Fibroblast of skin of right biceps (primary cell): ENCODE measurements at regions not wholly inside any gene's neighbourhood (a gene's known extent, or its start where the extent isn't known, plus 50 kb on each side); places are given as distances from the start of the nearest gene placed in this dataset.

Experiments used
- DNase-seq: peaks from one replicate; pipeline ENCODE4 v3.0.0-alpha.2; 2013

DNA sequence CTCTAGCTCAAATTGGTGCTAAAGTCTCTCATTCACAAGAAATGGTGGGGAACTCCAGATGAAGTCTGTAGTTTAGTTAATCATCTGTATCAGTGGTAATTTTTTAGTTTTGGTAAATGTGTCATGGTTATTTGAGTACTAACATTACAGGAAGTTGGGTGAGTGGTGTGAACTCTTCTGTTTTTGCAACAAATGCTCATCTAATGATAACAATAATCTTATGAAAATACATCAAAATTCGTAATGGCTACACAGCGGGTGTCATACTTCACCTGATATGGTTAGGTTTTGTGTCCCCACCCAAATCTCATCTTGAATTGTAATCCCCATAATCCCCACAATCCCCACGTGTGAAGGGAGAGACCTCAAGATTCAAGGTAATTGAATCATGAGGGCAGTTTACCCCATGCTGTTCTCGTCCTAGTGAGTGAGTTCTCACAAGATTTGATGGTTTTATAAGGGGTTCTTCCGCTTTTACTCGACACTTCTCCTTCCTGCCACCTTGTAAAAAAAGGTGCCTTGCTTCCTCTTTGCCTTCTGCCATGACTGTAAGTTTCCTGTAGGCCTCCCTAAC, 209.3 kb upstream of the FOXN3 start:
- no peak for DNase-seq

- no peak for DNase-seq
These were observed 208.7 kb upstream of the FOXN3 start for GRCh38 chr14:89625731-89626232.

GRCh38 chr14:89625244-89625713, 208.2 kb upstream of the FOXN3 start:
- no peak for DNase-seq

DNA sequence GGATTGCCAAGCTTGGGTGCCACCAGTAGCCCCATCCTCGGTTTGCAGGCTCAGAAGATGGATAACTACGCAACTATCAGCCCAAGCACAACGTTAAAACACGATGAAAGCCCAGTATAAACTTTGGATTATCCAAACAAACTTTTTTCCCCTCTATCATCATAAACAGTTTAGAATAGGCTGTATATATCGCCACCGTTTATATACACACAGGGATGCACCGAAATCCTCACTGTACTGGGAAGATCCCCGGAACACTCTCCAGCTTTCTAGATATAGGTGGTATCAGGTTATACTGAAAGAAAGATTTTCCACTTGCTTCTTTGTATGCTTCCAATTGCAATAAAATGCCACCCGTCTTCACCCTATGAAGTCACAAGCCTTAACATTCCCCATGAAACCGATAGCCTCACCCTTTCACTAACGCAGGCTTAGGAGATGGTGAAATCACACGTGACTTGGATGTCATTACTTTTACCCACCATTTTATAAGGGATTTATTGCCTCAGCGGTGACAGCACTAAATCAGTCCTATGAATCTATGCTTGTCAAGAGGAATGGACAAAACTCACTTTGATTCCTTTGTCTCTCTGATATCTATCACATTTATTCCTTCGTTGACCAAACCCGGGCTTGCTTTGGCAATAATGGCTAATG, 207.6 kb upstream of the FOXN3 start:
- DNase-seq: no peak

- no peak for DNase-seq
These were observed 205.0 kb upstream of the FOXN3 start for GRCh38 chr14:89621791-89622638.

DNA sequence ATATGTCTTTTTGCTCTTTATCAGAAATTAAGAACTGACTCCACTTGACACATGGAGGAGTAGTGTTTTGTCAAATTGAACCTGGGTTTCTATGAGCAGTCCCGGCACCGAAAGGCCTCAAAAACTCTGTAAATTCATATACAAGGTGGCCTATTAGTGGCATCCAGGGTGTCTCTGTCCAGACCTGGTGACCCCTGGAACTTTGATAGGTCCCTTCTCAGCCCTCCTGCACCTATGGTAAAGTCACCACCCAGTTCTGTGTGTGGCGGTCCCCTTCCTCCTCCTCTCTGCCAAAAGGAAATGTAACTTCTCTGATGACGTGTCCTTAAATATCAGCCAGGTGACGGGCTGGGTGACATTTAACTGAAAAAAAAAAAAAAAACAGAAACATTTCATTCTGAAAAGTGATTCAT, 204.0 kb upstream of the FOXN3 start:
- no peak for DNase-seq

DNA sequence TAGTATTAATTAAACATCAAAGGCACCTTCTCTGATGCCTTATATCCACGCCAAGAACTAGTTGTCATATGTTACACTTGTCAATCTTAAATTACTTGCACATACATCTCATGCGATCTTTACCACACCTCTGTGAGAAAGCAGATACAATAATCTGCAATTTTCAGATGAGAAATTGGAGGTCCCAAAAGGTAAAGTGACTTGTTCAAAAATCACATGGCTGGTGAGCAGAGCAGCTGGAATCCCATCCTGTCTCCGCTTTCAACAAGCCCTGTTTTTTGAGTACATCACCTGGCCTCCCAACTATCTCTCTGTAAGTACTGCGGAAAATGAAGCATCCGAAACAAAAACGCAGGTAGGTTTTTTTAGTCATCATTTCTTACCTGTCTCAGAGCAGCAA, 203.4 kb upstream of the FOXN3 start:
- no peak for DNase-seq

DNA sequence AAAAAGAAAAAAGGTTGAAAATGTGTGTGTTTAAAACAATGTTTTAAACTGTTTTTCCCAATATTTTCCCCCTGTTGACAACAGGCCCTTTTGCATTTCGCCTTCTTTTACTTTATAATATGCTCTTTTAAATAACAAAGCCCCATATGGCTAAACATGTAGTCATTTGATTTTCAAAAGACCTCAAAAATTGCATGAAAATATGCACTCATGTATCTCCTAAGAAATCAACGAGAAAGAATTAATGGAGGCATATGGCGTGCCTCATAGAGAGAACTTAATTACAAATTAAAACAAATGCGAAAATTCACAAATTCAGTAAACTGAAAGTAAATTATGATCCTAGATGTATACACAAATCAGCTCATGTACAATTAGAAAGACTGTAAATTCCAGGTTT, 202.6 kb upstream of the FOXN3 start:
- DNase-seq: no peak

DNA sequence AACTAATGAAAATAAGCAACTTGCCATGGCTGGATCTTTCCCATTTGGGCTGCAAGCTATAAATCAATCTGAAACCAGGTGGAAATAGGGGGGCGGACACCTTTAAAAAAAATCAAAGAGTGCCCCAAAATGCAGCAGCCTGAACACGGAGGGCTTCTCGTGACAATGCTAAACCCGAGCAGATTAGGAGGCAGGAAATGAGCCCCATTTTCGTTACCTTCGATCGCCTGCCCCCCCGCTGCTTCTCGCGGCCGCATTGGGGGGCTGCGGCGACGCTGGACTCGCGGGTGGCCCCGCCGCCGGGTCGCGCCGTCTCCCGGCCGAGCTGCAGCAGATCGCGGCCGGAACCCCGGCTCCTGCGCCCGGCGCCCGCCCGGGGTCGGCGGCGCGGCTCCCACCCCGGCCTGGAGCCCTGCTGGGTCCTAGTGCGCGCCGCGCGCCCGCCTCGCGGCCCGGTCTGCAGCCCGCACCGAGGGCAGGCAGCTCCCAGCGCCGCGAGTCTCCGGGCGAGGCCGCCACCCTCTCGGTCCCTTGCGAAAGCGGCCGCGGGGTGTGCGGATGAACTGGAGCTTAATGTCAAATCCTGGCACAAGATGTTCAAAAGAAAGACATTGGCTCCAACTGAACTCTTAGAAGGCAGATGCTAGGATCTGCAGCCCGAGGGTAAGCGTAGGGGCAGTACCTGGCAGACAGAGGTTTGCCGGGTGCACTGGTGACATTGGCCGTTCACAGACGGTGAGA, 201.9 kb upstream of the FOXN3 start:
- peak; percentile 75 for DNase-seq

DNA sequence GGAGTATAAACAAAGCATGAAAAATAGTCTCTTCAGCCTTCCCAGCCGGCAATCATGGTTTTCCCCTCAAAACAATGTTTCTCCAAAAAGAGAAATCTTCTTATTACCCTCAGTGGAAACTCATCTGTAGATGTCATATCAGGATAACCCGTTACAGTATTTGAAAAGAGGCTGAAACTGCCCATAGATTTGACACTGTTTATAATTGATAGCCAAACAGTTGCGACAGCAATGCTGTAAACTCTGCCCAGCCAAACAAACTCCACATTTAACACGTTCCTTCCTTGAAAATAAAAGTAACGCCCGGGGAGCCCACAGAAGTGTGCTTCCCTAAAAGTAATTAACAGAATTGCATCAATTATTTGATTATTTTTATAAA, 201.3 kb upstream of the FOXN3 start:
- DNase-seq: peak; percentile 19

DNA sequence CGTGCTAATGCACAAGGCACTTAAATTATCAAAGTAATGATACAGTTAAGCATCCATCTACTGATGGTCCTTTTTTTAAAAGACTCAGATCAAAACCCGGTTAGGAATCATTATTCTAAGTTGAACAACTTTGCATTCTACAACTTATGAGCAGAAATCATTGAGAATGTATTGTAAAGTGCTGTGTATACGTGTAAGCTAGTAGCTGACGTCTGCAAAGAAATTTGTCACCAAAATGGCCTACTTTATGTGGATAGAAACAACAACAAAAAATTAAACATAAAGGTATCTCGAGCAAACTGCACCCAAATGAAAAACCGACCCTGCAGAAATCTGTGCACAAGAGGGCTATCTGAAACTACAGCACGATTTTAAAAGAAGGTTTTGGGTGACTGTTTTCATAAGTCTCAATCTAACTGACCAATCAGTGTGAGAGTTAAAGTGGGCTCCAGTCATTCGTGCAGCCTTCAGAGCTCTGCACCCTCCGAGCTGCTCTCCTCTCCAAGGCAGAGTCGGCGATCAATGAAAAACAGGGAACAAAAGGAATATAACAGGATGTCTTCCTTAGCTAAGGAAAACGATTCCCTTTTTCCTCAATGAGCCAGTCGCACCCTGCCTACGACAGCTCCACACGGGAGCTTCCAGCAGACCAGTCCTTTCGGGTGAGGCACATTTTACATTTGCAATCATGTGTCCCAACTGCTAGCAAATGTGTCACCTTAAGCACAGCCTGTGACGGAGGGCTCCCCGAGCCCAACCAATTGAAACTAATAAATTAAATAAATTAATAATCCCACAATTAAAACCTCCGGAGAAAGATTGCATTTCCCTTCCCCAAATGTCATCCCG, 200.7 kb upstream of the FOXN3 start:
- DNase-seq: peak; percentile 66

- peak; percentile 47 for DNase-seq
These were observed 199.9 kb upstream of the FOXN3 start for GRCh38 chr14:89616852-89617341.

- no peak for DNase-seq
These were observed 199.4 kb upstream of the FOXN3 start for GRCh38 chr14:89616425-89616824.

DNA sequence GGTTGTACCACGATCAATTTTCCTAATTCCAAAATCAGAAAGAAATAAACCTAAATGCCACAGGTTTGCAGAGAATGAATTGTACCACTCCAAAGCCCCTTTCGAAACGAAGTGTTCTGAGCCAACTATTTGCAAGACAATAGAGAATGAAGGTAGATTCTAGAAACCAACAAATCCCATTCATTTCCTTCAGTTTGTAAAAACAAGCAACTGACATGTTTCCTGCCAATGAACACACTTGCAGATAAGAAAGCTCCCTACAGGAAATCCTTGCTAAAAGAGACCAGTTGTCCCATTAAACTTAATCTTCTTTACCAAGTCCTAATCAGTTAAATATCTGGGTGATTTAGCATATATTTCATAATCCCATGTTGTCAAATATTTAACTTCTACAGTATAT, 198.4 kb upstream of the FOXN3 start:
- DNase-seq: no peak

- DNase-seq: no peak
These were observed 197.1 kb upstream of the FOXN3 start for GRCh38 chr14:89614009-89614691.

- DNase-seq: no peak
These were observed 196.4 kb upstream of the FOXN3 start for GRCh38 chr14:89613260-89614008.

DNA sequence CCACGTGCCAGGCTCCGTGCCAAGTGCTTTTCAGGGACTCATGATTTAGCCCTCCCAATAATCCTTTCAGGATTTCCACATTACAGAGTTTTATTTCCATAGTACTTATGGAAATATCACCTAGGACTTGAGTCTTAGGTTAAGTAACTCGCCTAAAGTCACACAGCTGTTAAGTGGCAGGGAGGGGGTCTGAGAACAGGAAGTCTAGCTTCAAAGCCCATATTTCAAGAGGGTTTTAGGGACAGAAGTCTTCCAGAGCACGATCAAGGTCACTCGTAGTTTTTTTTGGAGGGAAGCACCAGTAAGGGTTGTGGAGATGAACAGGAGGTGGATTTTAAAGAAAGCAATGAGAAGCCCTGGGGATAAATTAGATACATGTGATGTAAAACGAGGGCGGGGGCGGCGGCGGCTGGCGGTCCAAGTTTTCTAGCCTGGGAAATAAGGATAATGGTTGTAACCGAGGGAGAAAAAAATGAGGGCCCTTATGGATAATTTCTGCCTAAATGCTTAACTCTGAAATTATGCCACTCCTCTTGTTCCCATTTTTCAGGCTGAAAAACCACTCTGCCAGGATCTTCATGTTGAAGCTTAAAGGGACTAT, 192.6 kb upstream of the FOXN3 start:
- DNase-seq: no peak

DNA sequence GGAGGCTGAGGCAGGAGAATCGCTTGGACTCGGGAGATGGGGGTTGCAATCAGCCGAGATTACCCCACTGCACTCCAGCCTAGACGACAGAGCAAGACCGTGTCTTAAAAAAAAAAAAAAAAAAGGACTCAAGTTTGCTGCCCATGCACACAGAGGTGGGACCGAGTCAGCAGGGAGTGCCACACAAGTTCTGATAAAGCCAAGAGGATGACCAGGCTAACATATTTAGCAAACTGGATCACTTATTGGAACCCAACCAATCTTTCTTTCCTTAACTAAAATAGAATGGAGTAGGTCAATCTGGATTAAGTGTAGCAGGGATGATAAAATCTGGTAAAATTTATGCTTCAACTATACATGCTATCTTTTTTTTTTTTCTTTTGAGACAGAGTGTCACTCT, 190.4 kb upstream of the FOXN3 start:
- no peak for DNase-seq

- no peak for DNase-seq
These were observed 187.0 kb upstream of the FOXN3 start for GRCh38 chr14:89603938-89604480.
